H1 (cell line): ENCODE measurements at regions not wholly inside any gene's neighbourhood (a gene's known extent, or its start where the extent isn't known, plus 50 kb on each side); places are given as distances from the start of the nearest gene placed in this dataset.

Experiments used
- BACH1 ChIP-seq: IDR thresholded peaks from 2 replicates; pipeline ENCODE4 v1.6.1; 2012; ENCODE audit warnings: low read length, improper control_type of control experiment
- BCL11A ChIP-seq, 2 experiments: IDR thresholded peaks; one replicate each; pipeline ENCODE4 v1.6.1; 2011; ENCODE audit warnings: low read depth in 2 of 2, low read length in 2 of 2, mild to moderate bottlenecking in 2 of 2
- CBX5 ChIP-seq: fragments of 300-800, 300-1000 bp; sonication (generic); IDR thresholded peaks from 2 replicates; pipeline ENCODE4 v1.7.1; 2016; ENCODE audit warnings: antibody characterized with exemption, low read length, low read depth
- CEBPB ChIP-seq: IDR thresholded peaks from 2 replicates; pipeline ENCODE4 v1.6.1; 2012; ENCODE audit warnings: low read depth, low read length
- CREB1 ChIP-seq: IDR thresholded peaks from 2 replicates; pipeline ENCODE4 v1.6.1; 2012; ENCODE audit warnings: inconsistent platforms
- EZH2 ChIP-seq: fragments of 200-600 bp; sonication (generic); IDR thresholded peaks from 2 replicates; pipeline ENCODE4 v1.7.1; 2012; ENCODE audit warnings: low read depth, mild to moderate bottlenecking, moderate library complexity, low read length, inconsistent platforms; ENCODE audit not compliant: severe bottlenecking
- MAFK ChIP-seq: IDR thresholded peaks from 2 replicates; pipeline ENCODE4 v1.6.1; 2012; ENCODE audit warnings: low read depth, mild to moderate bottlenecking, improper control_type of control experiment, low read length
- POU5F1 ChIP-seq: IDR thresholded peaks from 2 replicates; pipeline ENCODE4 v1.6.1; 2011; ENCODE audit warnings: low read depth, mild to moderate bottlenecking, low read length, moderate library complexity
- SAP30 ChIP-seq: fragments of 300-600 bp; sonication (generic); IDR thresholded peaks from 2 replicates; pipeline ENCODE4 v1.7.1; 2012; ENCODE audit warnings: low read length, moderate library complexity, mild to moderate bottlenecking, inconsistent platforms; ENCODE audit not compliant: insufficient read depth, insufficient replicate concordance
- YY1 ChIP-seq: IDR thresholded peaks from 2 replicates; pipeline ENCODE4 v1.6.1; 2011; ENCODE audit warnings: low read depth, mild to moderate bottlenecking, low read length
- TF ChIP-seq, protein P1 (sequence below): fragments of 300-600 bp; sonication (generic); IDR thresholded peaks from 2 replicates; pipeline ENCODE4 v1.7.1; 2012; ENCODE audit warnings: low read length, moderate library complexity, mild to moderate bottlenecking, inconsistent platforms; ENCODE audit not compliant: insufficient replicate concordance
- TF ChIP-seq, protein P2 (sequence below): IDR thresholded peaks from 2 replicates; pipeline ENCODE4 v1.6.1; 2012; ENCODE audit warnings: inconsistent platforms

DNA sequence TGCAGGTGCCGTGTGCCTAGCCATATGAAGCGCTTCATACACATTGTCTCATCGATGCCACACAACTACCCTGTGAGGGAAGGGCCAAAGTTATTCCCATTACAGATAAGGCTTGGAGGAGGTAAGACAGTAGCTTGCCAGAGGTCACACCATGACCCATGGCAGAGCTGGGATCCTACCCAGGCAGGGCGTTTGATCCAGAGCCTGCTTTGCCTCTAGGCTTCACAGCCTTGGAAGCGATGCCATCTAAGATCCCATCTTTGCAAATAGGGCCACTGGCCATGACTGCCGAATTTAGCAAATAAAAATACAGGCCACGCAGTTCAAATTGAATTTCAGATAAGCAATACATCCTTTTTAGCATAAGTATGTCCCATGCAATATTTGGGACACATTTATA is 358.2 kb downstream of the BCOR start (continued):
- TF ChIP-seq, protein P1, sequence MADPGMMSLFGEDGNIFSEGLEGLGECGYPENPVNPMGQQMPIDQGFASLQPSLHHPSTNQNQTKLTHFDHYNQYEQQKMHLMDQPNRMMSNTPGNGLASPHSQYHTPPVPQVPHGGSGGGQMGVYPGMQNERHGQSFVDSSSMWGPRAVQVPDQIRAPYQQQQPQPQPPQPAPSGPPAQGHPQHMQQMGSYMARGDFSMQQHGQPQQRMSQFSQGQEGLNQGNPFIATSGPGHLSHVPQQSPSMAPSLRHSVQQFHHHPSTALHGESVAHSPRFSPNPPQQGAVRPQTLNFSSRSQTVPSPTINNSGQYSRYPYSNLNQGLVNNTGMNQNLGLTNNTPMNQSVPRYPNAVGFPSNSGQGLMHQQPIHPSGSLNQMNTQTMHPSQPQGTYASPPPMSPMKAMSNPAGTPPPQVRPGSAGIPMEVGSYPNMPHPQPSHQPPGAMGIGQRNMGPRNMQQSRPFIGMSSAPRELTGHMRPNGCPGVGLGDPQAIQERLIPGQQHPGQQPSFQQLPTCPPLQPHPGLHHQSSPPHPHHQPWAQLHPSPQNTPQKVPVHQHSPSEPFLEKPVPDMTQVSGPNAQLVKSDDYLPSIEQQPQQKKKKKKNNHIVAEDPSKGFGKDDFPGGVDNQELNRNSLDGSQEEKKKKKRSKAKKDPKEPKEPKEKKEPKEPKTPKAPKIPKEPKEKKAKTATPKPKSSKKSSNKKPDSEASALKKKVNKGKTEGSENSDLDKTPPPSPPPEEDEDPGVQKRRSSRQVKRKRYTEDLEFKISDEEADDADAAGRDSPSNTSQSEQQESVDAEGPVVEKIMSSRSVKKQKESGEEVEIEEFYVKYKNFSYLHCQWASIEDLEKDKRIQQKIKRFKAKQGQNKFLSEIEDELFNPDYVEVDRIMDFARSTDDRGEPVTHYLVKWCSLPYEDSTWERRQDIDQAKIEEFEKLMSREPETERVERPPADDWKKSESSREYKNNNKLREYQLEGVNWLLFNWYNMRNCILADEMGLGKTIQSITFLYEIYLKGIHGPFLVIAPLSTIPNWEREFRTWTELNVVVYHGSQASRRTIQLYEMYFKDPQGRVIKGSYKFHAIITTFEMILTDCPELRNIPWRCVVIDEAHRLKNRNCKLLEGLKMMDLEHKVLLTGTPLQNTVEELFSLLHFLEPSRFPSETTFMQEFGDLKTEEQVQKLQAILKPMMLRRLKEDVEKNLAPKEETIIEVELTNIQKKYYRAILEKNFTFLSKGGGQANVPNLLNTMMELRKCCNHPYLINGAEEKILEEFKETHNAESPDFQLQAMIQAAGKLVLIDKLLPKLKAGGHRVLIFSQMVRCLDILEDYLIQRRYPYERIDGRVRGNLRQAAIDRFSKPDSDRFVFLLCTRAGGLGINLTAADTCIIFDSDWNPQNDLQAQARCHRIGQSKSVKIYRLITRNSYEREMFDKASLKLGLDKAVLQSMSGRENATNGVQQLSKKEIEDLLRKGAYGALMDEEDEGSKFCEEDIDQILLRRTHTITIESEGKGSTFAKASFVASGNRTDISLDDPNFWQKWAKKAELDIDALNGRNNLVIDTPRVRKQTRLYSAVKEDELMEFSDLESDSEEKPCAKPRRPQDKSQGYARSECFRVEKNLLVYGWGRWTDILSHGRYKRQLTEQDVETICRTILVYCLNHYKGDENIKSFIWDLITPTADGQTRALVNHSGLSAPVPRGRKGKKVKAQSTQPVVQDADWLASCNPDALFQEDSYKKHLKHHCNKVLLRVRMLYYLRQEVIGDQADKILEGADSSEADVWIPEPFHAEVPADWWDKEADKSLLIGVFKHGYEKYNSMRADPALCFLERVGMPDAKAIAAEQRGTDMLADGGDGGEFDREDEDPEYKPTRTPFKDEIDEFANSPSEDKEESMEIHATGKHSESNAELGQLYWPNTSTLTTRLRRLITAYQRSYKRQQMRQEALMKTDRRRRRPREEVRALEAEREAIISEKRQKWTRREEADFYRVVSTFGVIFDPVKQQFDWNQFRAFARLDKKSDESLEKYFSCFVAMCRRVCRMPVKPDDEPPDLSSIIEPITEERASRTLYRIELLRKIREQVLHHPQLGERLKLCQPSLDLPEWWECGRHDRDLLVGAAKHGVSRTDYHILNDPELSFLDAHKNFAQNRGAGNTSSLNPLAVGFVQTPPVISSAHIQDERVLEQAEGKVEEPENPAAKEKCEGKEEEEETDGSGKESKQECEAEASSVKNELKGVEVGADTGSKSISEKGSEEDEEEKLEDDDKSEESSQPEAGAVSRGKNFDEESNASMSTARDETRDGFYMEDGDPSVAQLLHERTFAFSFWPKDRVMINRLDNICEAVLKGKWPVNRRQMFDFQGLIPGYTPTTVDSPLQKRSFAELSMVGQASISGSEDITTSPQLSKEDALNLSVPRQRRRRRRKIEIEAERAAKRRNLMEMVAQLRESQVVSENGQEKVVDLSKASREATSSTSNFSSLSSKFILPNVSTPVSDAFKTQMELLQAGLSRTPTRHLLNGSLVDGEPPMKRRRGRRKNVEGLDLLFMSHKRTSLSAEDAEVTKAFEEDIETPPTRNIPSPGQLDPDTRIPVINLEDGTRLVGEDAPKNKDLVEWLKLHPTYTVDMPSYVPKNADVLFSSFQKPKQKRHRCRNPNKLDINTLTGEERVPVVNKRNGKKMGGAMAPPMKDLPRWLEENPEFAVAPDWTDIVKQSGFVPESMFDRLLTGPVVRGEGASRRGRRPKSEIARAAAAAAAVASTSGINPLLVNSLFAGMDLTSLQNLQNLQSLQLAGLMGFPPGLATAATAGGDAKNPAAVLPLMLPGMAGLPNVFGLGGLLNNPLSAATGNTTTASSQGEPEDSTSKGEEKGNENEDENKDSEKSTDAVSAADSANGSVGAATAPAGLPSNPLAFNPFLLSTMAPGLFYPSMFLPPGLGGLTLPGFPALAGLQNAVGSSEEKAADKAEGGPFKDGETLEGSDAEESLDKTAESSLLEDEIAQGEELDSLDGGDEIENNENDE: no peak
- TF ChIP-seq BCL11A (IDR thresholded peaks at IDR 0.05; ENCODE audit: low read depth in 2 of 2, low read length in 2 of 2) (no peak), CREB1 (no peak), CEBPB (no peak), POU5F1 (no peak), YY1 (no peak), SAP30 (no peak), CBX5 (no peak), MAFK (no peak), BACH1 (no peak), EZH2 (no peak)
- TF ChIP-seq, protein P2, sequence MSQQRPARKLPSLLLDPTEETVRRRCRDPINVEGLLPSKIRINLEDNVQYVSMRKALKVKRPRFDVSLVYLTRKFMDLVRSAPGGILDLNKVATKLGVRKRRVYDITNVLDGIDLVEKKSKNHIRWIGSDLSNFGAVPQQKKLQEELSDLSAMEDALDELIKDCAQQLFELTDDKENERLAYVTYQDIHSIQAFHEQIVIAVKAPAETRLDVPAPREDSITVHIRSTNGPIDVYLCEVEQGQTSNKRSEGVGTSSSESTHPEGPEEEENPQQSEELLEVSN: no peak
